Astrocyte (in vitro differentiated cells and primary cell): ENCODE measurements at regions not wholly inside any gene's neighbourhood (a gene's known extent, or its start where the extent isn't known, plus 50 kb on each side); places are given as distances from the start of the nearest gene placed in this dataset.

Experiments
- CTCF ChIP-seq: IDR thresholded peaks from 2 replicates; pipeline ENCODE4 v1.5.1; 2011; ENCODE audit warnings: low read depth, mild to moderate bottlenecking, inconsistent platforms, low read length, moderate library complexity; ENCODE audit not compliant: insufficient read depth
- EZH2 ChIP-seq: IDR thresholded peaks from 2 replicates; pipeline ENCODE4 v1.6.1; 2012; ENCODE audit warnings: mild to moderate bottlenecking, low read length, inconsistent platforms; ENCODE audit not compliant: insufficient read depth

- TF ChIP-seq CTCF (no peak), EZH2 (no peak)
Observed at GRCh38 chr6:90715093-90715655, 128.3 kb upstream of the MAP3K7 start.
